ENCODE measurements at regions not wholly inside any gene's neighbourhood (a gene's known extent, or its start where the extent isn't known, plus 50 kb on each side); places are given as distances from the start of the nearest gene placed in this dataset.

- TF ChIP-seq CTCF (IDR thresholded peaks at IDR 0.05 in 4 of 5, conservative IDR thresholded peaks at IDR 0.05 in 1 of 5), result no peak
- no peak for TF ChIP-seq POLR2A (IDR thresholded peaks at IDR 0.05)
Observed at GRCh38 chr5:2013301-2014057, 130.8 kb upstream of the IRX4 start.
